ENCODE measurements at regions not wholly inside any gene's neighbourhood (a gene's known extent, or its start where the extent isn't known, plus 50 kb on each side); places are given as distances from the start of the nearest gene placed in this dataset.

- ChIA-PET CTCF (no interaction called here), POLR2A (no interaction called here)
- Histone ChIP-seq H3K9me1 (replicated peaks; ENCODE audit: control insufficient read depth, extremely low read depth, insufficient read depth, low read length) (no peaks in the 10 kb centered on the region), H3K4me3 (replicated peaks in 1 of 3; ENCODE audit: insufficient read depth in 1 of 3, low read depth in 1 of 3, low read length in 3 of 3) (no peak overlapping the region), H3K9ac (replicated peaks; ENCODE audit: extremely low read depth, insufficient read depth, low read length) (no peak overlapping the region), H3K27ac (ENCODE audit: insufficient read depth, low read depth, low read length) (no peak overlapping the region), H3K4me2 (ENCODE audit: insufficient read depth, low read length) (no peak overlapping the region), H3K36me3 (ENCODE audit: control insufficient read depth in 2 of 2, extremely low read depth in 1 of 2, insufficient read depth in 2 of 2, low read length in 2 of 2) (no peaks in the 10 kb centered on the region), H4K20me1 (replicated peaks; ENCODE audit: control insufficient read depth, extremely low read depth, insufficient read depth, low read length) (no peaks in the 10 kb centered on the region), H3K4me1 (ENCODE audit: control insufficient read depth, extremely low read depth, insufficient read depth, low read length) (peaks cover 25% of the 10 kb centered on the region), H3K27me3 (ENCODE audit: control insufficient read depth in 2 of 2, insufficient read depth in 2 of 2, low read length in 2 of 2) (no peaks in the 10 kb centered on the region), H3K9me3 (replicated peaks; ENCODE audit: control insufficient read depth, insufficient read depth, low read length) (no peaks in the 10 kb centered on the region), H2AFZ (ENCODE audit: low read depth, low read length) (no peak overlapping the region), H3K79me2 (ENCODE audit: control insufficient read depth, insufficient read depth, low read length) (no peaks in the 10 kb centered on the region)
- BruUV-seq (replicated peaks) = no TSS peak
- intact Hi-C loops (cut with micrococcal nuclease) = loop anchor here (5.0 to 10.0 kb wide), 3 partner anchors 269 to 949 kb away; no protein-coding TSS in a partner anchor
- FAIRE-seq (no peak), DNase-seq (ENCODE audit: low read depth, low spot score) (no peak)
- dilution Hi-C loops (cut with MboI; ENCODE audit: extremely low pct_ligation_motif_present, low sequenced_read_pairs) = no loop called here
- TF ChIP-seq POLR2AphosphoS5 (IDR thresholded peaks at IDR 0.05; ENCODE audit: insufficient read depth, low read depth, low read length) (no peak), FOS (IDR thresholded peaks at IDR 0.05; ENCODE audit: borderline replicate concordance, insufficient read depth, low read length) (no peak), MYC (IDR thresholded peaks at IDR 0.05; ENCODE audit: low read depth, low read length) (no peak), GATA2 (IDR thresholded peaks at IDR 0.05; ENCODE audit: insufficient read depth, insufficient read length, low read depth, low read length) (no peak), POLR2A (IDR thresholded peaks at IDR 0.05; ENCODE audit: low read depth, low read length) (no peak), JUN (IDR thresholded peaks at IDR 0.05; ENCODE audit: borderline replicate concordance, insufficient read depth, insufficient read length, low read depth) (no peak), EZH2 (IDR thresholded peaks at IDR 0.05; ENCODE audit: borderline replicate concordance, low read depth, low read length, severe bottlenecking) (no peak), MAX (IDR thresholded peaks at IDR 0.05; ENCODE audit: insufficient read depth, insufficient read length) (no peak), CTCF (IDR thresholded peaks at IDR 0.05; ENCODE audit: extremely low read depth in 1 of 2, insufficient read depth in 1 of 2, low read depth in 1 of 2, low read length in 2 of 2) (no peak)
These were observed 331.0 kb downstream of the CDH2 start for GRCh38 chr18:27845897-27846296.
